ENCODE measurements at regions not wholly inside any gene's neighbourhood (a gene's known extent, or its start where the extent isn't known, plus 50 kb on each side); places are given as distances from the start of the nearest gene placed in this dataset.
"Not testable (repeated sequence)": the region's sequence is repeated elsewhere in the genome, so short reads cannot be mapped to it uniquely, and the experiment has no call there.

DNA sequence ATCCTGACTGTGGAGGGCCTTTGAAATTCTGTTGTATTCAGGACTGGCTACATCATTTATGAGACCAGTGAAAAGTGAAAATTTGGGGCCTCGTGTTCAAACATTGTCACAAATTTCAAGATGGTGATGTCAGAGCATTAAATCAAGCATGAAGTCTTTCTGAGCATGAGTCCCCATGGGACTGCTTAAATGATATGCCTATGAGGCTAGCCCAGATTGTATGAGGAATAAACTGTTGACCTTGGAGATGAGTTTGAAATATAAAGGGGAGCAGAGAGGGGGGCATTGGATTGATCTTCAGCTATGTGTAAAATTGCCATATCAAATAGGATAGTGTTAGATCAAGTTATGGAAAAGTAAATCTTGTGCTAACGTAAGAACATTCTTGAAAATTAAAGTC lies 230.0 kb downstream of the SPANXN3 start:
- H3K36me3 Mint-ChIP-seq (ENCODE audit: insufficient read depth, unreplicated experiment) = no peaks in the 10 kb centered on the region

DNA sequence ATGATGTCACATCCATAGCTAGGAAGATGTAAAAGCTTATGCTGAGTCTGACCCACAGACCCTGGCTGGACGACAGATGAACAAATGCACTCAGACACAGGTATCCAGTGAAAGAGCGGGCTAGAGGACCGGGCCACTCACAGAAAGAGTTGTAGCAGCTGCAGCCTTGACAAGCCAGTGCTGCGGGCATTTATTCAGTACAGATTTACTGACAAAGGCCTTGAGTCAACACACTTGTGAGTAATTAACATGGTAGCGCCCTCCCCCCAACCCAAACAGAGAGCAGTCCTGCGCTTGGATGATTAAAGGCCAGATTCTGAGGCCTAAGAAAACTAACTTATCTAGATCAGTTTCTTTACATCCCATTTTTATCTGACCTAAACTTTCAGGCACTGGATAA lies 244.6 kb downstream of the SPANXN4 start:
- CTCF ChIA-PET = no interaction called here
- TF ChIP-seq, protein P1, sequence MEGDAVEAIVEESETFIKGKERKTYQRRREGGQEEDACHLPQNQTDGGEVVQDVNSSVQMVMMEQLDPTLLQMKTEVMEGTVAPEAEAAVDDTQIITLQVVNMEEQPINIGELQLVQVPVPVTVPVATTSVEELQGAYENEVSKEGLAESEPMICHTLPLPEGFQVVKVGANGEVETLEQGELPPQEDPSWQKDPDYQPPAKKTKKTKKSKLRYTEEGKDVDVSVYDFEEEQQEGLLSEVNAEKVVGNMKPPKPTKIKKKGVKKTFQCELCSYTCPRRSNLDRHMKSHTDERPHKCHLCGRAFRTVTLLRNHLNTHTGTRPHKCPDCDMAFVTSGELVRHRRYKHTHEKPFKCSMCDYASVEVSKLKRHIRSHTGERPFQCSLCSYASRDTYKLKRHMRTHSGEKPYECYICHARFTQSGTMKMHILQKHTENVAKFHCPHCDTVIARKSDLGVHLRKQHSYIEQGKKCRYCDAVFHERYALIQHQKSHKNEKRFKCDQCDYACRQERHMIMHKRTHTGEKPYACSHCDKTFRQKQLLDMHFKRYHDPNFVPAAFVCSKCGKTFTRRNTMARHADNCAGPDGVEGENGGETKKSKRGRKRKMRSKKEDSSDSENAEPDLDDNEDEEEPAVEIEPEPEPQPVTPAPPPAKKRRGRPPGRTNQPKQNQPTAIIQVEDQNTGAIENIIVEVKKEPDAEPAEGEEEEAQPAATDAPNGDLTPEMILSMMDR (IDR thresholded peaks at IDR 0.05; ENCODE audit: unreplicated experiment) = no peak
- Mint-ChIP-seq H3K4me3 (ENCODE audit: low read depth, unreplicated experiment) (no peak overlapping the region), H3K36me3 (ENCODE audit: insufficient read depth, unreplicated experiment) (no peaks in the 10 kb centered on the region), H3K27ac (ENCODE audit: unreplicated experiment) (no peak overlapping the region), H3K27me3 (ENCODE audit: unreplicated experiment) (no peaks in the 10 kb centered on the region), H3K4me1 (ENCODE audit: low read depth, unreplicated experiment) (no peaks in the 10 kb centered on the region), H3K9me3 (ENCODE audit: low read depth, unreplicated experiment) (peaks cover 12% of the 10 kb centered on the region)
- no TSS peak for BruUV-seq (replicated peaks)
- no peak for DNase-seq
- intact Hi-C loops (cut with micrococcal nuclease; ENCODE audit: unreplicated experiment) = no loop called here

More for the DNA sequence above, 230.0 kb downstream of the SPANXN3 start:
- Mint-ChIP-seq H3K27ac (ENCODE audit: unreplicated experiment) (no peak overlapping the region), H3K4me1 (ENCODE audit: low read depth, unreplicated experiment) (no peaks in the 10 kb centered on the region), H3K27me3 (ENCODE audit: unreplicated experiment) (no peaks in the 10 kb centered on the region), H3K9me3 (ENCODE audit: low read depth, unreplicated experiment) (peaks cover 3% of the 10 kb centered on the region), H3K4me3 (ENCODE audit: low read depth, unreplicated experiment) (no peak overlapping the region)
- DNase-seq = no peak
- intact Hi-C loops (cut with micrococcal nuclease; ENCODE audit: unreplicated experiment) = no loop called here
- CTCF ChIA-PET = no interaction called here
- no TSS peak for BruUV-seq (replicated peaks)
- TF ChIP-seq, protein P1 (IDR thresholded peaks at IDR 0.05; ENCODE audit: unreplicated experiment) = no peak

DNA sequence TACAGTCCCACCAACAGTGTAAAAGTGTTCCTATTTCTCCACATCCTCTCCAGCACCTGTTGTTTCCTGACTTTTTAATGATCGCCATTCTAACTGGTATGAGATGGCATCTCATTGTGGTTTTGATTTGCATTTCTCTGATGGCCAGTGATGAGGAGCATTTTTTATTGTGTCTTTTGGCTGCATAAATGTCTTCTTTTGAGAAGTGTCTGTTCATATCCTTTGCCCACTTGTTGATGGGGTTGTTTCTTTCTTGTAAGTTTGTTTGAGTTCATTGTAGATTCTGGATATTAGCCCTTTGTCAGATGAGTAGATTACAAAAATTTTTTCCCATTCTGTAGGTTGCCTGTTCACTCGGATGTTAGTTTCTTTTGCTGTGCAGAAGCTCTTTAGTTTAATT lies 218.9 kb downstream of the SPANXN4 start:
- intact Hi-C loops (cut with micrococcal nuclease; ENCODE audit: unreplicated experiment); CTCF ChIA-PET; H3K4me3 Mint-ChIP-seq (ENCODE audit: low read depth, unreplicated experiment); H3K36me3 Mint-ChIP-seq (ENCODE audit: insufficient read depth, unreplicated experiment); DNase-seq; BruUV-seq (replicated peaks); H3K27me3 Mint-ChIP-seq (ENCODE audit: unreplicated experiment); H3K9me3 Mint-ChIP-seq (ENCODE audit: low read depth, unreplicated experiment); H3K27ac Mint-ChIP-seq (ENCODE audit: unreplicated experiment); H3K4me1 Mint-ChIP-seq (ENCODE audit: low read depth, unreplicated experiment): not testable (repeated sequence)

DNA sequence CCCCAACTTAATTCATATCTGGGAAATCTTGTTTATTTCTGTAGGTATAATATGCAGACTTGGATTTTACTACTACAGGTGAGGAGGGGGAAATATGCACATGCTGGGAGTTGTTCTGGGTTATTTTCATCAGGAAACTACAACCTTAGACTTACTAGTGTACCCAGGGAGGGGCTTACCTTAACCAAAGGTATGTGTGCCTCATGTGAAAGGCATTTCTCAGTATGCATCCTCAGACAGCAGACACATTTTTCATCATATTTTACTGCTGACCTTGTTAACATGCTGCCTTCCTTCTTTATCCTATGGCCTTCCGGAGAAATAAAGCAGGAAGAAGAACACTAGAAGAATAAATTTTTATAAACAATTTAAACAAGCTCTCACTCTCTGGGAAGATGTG lies 214.9 kb downstream of the SPANXN4 start:
- peaks cover 7% of the 10 kb centered on the region for H3K9me3 Mint-ChIP-seq (ENCODE audit: low read depth, unreplicated experiment)
- DNase-seq = no peak

DNA sequence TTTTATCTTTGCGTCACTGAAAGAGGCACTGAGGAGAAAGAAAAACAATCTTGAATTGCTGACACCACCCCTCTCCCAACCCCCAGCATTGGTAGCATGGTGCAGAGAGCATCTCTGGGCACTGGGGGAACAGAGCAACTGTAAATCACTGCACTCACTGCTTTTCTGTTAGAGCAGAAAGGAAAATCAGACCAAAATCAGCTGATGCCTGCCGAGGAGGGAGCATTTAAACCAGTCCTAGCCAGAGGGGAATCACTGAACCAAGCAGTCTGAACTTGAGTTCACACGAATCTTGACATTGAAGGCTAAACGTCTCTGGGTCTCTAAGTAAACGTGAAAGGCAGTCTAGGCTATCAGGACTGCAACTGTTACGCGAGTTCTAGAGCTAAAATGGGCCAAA lies 205.8 kb downstream of the SPANXN4 start:
- TF ChIP-seq, protein P1 (IDR thresholded peaks at IDR 0.05; ENCODE audit: unreplicated experiment) = no peak
- Mint-ChIP-seq H3K4me1 (ENCODE audit: low read depth, unreplicated experiment) (no peaks in the 10 kb centered on the region), H3K4me3 (ENCODE audit: low read depth, unreplicated experiment) (no peak overlapping the region), H3K36me3 (ENCODE audit: insufficient read depth, unreplicated experiment) (no peaks in the 10 kb centered on the region), H3K27me3 (ENCODE audit: unreplicated experiment) (no peaks in the 10 kb centered on the region), H3K9me3 (ENCODE audit: low read depth, unreplicated experiment) (peaks cover 9% of the 10 kb centered on the region), H3K27ac (ENCODE audit: unreplicated experiment) (no peak overlapping the region)
- intact Hi-C loops (cut with micrococcal nuclease; ENCODE audit: unreplicated experiment) = no loop called here
- CTCF ChIA-PET = no interaction called here
- BruUV-seq (replicated peaks) = no TSS peak
- DNase-seq = no peak

More for the DNA sequence above, 214.9 kb downstream of the SPANXN4 start:
- no TSS peak for BruUV-seq (replicated peaks)
- TF ChIP-seq, protein P1 (IDR thresholded peaks at IDR 0.05; ENCODE audit: unreplicated experiment) = no peak
- H3K27ac Mint-ChIP-seq (ENCODE audit: unreplicated experiment) = no peak overlapping the region
- intact Hi-C loops (cut with micrococcal nuclease; ENCODE audit: unreplicated experiment) = no loop called here
- CTCF ChIA-PET = no interaction called here
- no peaks in the 10 kb centered on the region for H3K36me3 Mint-ChIP-seq (ENCODE audit: insufficient read depth, unreplicated experiment)
- H3K27me3 Mint-ChIP-seq (ENCODE audit: unreplicated experiment) = no peaks in the 10 kb centered on the region
- no peaks in the 10 kb centered on the region for H3K4me1 Mint-ChIP-seq (ENCODE audit: low read depth, unreplicated experiment)
- H3K4me3 Mint-ChIP-seq (ENCODE audit: low read depth, unreplicated experiment) = no peak overlapping the region

DNA sequence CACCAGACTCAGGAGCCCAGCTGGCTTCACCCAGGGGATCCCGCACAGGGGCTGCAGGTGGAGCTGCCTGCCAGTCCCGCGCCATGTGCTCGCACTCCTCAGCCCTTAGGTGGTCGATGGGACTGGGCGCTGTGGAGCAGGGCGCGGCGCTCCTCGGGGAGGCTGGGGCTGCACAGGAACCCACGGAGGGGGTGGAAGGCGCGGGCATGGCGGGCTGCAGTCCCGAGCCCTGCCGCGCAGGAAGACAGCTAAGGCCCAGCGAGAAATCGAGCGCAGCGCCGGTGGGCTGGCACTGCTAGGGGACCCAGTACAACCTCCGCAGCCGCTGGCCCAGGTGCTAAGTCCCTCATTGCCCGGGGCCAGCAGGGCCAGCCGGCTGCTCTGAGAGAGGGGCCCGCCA lies 202.9 kb downstream of the SPANXN4 start:
- CTCF ChIA-PET; H3K4me3 Mint-ChIP-seq (ENCODE audit: low read depth, unreplicated experiment); H3K27me3 Mint-ChIP-seq (ENCODE audit: unreplicated experiment); DNase-seq; intact Hi-C loops (cut with micrococcal nuclease; ENCODE audit: unreplicated experiment); H3K27ac Mint-ChIP-seq (ENCODE audit: unreplicated experiment); H3K36me3 Mint-ChIP-seq (ENCODE audit: insufficient read depth, unreplicated experiment); H3K4me1 Mint-ChIP-seq (ENCODE audit: low read depth, unreplicated experiment); BruUV-seq (replicated peaks): not testable (repeated sequence)
- peaks cover 13% of the 10 kb centered on the region for H3K9me3 Mint-ChIP-seq (ENCODE audit: low read depth, unreplicated experiment)

All from Calu3 (cell line).